ENCODE measurements at regions not wholly inside any gene's neighbourhood (a gene's known extent, or its start where the extent isn't known, plus 50 kb on each side); places are given as distances from the start of the nearest gene placed in this dataset.

GRCh38 chr7:73932364-73932763, 71.4 kb downstream of the TMEM270 start:
- no peak for TF ChIP-seq CTCF (IDR thresholded peaks at IDR 0.05)
- no peak for TF ChIP-seq POLR2A (IDR thresholded peaks at IDR 0.05)
- no peak for TF ChIP-seq POLR2AphosphoS5 (IDR thresholded peaks at IDR 0.05)
